ENCODE measurements at regions not wholly inside any gene's neighbourhood (a gene's known extent, or its start where the extent isn't known, plus 50 kb on each side); places are given as distances from the start of the nearest gene placed in this dataset.

DNA sequence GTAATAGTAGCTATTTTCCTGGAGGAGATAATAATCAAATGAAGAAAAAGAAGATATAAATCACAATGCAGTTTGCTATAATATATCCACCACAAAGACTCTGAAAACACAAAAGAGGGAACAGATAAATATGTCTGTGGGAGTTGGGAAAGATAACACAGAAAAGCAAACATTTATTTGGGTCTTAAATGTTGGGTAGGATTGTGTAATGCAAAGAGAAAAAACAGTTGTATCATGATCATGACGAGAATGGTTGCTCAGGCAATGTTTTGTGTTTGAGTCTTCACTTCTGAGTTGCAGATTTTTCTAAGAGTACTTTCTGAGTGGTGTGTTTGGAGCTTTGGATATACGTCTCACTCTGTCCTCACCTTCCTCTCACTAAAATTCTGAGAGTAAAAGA lies 437.5 kb downstream of the TFEC start:
- 54 to 63% (median 60%) methylated on average over 2 of the region's 2 CpGs for WGBS, 4 donors
- H3K27ac ChIP-seq: no peak overlapping the region

DNA sequence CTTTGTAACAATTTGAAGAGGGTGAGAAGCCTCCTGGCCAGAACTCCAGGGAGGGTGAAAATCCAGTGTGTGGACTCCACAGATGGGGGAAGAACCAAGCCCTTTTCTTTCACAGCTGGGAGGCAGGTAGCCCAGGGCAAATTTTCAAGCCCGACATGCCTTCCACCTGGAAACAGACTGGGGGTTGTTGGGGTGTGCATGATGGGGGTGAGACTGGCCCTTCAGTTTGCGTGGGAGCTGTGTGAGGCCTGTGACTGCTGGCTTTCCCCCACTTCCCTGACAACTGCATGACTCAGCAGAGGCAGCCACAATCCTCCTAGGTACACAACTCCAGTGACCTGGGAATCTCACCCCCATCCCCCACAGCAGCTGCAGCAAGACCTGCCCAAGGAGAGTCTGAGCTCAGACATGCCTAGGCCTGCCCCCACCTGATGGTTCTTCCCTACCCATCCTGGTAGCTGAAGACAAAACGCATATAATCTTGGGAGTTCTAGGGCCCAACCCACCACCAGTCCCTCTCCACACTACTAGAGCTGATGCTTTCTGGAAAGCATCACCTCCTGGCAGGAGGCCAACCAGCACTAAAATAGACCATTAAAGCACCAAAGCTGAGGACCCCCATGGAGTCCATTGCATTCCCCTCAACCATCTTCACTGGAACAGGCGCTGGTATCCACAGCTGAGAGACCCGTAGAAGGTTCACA lies 445.4 kb downstream of the TFEC start:
- H3K36me3 ChIP-seq: no peaks in the 10 kb centered on the region
- no peak overlapping the region for H3K27ac ChIP-seq
- TF ChIP-seq, protein P1, sequence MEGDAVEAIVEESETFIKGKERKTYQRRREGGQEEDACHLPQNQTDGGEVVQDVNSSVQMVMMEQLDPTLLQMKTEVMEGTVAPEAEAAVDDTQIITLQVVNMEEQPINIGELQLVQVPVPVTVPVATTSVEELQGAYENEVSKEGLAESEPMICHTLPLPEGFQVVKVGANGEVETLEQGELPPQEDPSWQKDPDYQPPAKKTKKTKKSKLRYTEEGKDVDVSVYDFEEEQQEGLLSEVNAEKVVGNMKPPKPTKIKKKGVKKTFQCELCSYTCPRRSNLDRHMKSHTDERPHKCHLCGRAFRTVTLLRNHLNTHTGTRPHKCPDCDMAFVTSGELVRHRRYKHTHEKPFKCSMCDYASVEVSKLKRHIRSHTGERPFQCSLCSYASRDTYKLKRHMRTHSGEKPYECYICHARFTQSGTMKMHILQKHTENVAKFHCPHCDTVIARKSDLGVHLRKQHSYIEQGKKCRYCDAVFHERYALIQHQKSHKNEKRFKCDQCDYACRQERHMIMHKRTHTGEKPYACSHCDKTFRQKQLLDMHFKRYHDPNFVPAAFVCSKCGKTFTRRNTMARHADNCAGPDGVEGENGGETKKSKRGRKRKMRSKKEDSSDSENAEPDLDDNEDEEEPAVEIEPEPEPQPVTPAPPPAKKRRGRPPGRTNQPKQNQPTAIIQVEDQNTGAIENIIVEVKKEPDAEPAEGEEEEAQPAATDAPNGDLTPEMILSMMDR (IDR thresholded peaks at IDR 0.05): no peak
- no peak for TF ChIP-seq POLR2A (IDR thresholded peaks at IDR 0.05)
- ATAC-seq (no peak), DNase-seq (no peak)
- no peaks in the 10 kb centered on the region for H3K27me3 ChIP-seq
- H3K4me3 ChIP-seq: no peak overlapping the region
- intact Hi-C loops (cut with DNase I): no loop called here
- WGBS, 4 donors: 88 to 94% (median 90%) methylated on average over 5 of the region's 5 CpGs
- no peaks in the 10 kb centered on the region for H3K4me1 ChIP-seq
- no peaks in the 10 kb centered on the region for H3K9me3 ChIP-seq

More for the DNA sequence above, 437.5 kb downstream of the TFEC start:
- DNase-seq (no peak), ATAC-seq (no peak)
- Histone ChIP-seq H3K4me1 (no peaks in the 10 kb centered on the region), H3K27me3 (no peaks in the 10 kb centered on the region), H3K36me3 (no peaks in the 10 kb centered on the region), H3K9me3 (peaks cover 0 to 24% (median 5%) of the 10 kb centered on the region in 12 donors), H3K4me3 (no peak overlapping the region)
- intact Hi-C loops (cut with DNase I): no loop called here
- TF ChIP-seq POLR2A (IDR thresholded peaks at IDR 0.05): no peak
- TF ChIP-seq, protein P1 (IDR thresholded peaks at IDR 0.05): no peak

DNA sequence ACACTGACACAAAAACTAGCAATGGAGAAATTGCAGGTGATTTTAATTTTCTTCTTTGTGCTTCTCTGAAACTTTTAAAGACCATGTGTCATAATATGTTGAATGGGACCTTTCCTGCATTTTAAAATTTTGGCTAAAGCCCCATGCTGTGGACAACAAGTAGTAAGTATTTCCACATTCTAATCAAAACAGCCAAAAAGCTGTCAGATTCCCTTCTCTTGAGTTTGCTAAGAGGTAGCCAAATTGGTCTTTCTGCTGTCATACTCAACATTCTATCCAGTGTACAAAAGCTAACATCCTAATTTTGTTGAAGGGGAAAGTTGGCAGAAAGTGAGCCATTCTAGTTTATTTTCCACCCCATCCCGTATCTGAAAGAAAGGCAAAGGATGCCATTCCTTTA lies 447.6 kb downstream of the TFEC start:
- Histone ChIP-seq H3K36me3 (no peaks in the 10 kb centered on the region), H3K27me3 (no peaks in the 10 kb centered on the region), H3K4me3 (no peak overlapping the region), H3K27ac (no peak overlapping the region), H3K9me3 (no peaks in the 10 kb centered on the region), H3K4me1 (no peaks in the 10 kb centered on the region)
- no peak for ATAC-seq
- TF ChIP-seq, protein P1 (IDR thresholded peaks at IDR 0.05): no peak
- TF ChIP-seq POLR2A (IDR thresholded peaks at IDR 0.05): no peak
- WGBS, 4 donors: 73 to 83% (median 76%) methylated on average over 1 of the region's 1 CpG
- intact Hi-C loops (cut with DNase I): no loop called here
- DNase-seq: no peak

DNA sequence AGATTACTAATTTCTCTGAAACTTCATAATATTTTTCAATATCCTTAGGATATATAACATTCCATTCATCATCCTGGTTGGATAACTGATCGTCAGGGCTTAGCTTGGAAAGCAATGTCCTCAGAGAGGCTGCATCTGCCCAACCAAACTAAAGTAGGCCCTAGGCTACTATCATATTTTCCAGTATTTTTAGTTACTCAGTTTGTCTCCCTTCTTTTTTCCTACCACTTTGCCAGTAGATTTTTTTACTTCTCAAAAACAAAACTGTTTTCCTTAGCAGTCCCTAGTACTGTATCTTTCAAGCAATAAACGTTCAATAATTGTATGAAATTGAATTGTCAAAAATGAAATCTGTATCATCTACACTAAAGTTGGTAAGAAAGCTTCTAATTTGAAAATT lies 452.0 kb downstream of the TFEC start:
- no peak for DNase-seq
- no peak overlapping the region for H3K27ac ChIP-seq
- ATAC-seq: no peak
- no peaks in the 10 kb centered on the region for H3K9me3 ChIP-seq
- H3K27me3 ChIP-seq: no peaks in the 10 kb centered on the region
- no peaks in the 10 kb centered on the region for H3K4me1 ChIP-seq
- WGBS, 4 donors: 35 to 86% (median 75%) methylated on average over 2 of the region's 2 CpGs
- H3K36me3 ChIP-seq: no peaks in the 10 kb centered on the region
- TF ChIP-seq POLR2A (IDR thresholded peaks at IDR 0.05): no peak
- TF ChIP-seq, protein P1 (IDR thresholded peaks at IDR 0.05): no peak
- no peak overlapping the region for H3K4me3 ChIP-seq
- intact Hi-C loops (cut with DNase I): no loop called here

All from heart left ventricle (tissue), 16 donors.